ENCODE measurements at regions not wholly inside any gene's neighbourhood (a gene's known extent, or its start where the extent isn't known, plus 50 kb on each side); places are given as distances from the start of the nearest gene placed in this dataset.

GRCh38 chrX:140206657-140207056, 241.3 kb upstream of the CXorf66 start:
- Mint-ChIP-seq H3K4me1 (peaks cover 5% of the 10 kb centered on the region), H3K4me3 (no peak overlapping the region), H3K36me3 (ENCODE audit: low read depth) (no peaks in the 10 kb centered on the region), H3K9me3 (no peaks in the 10 kb centered on the region), H3K27ac (no peak overlapping the region), H3K27me3 (ENCODE audit: insufficient read depth, low read depth, poor library complexity) (no peaks in the 10 kb centered on the region)
- no peak for DNase-seq (ENCODE audit: low spot score)
- H2AFZ ChIP-seq, result no peak overlapping the region
- H3K27me3 ChIP-seq (ENCODE audit: insufficient read depth), result no peaks in the 10 kb centered on the region
- no peak overlapping the region for H3K4me2 ChIP-seq
- no peaks in the 10 kb centered on the region for H3K36me3 ChIP-seq (ENCODE audit: insufficient read depth)
- no peaks in the 10 kb centered on the region for H3K4me1 ChIP-seq (ENCODE audit: insufficient read depth)
- no peak overlapping the region for H3K27ac ChIP-seq (ENCODE audit: low read depth)
- no peaks in the 10 kb centered on the region for H4K20me1 ChIP-seq (replicated peaks; ENCODE audit: insufficient read depth)
- no peaks in the 10 kb centered on the region for H3F3A ChIP-seq (replicated peaks; ENCODE audit: low read depth)
- H3K9me2 ChIP-seq (ENCODE audit: insufficient read depth), result no peaks in the 10 kb centered on the region
- no peaks in the 10 kb centered on the region for H3K79me2 ChIP-seq (replicated peaks; ENCODE audit: insufficient read depth)
- H3K4me3 ChIP-seq, result no peak overlapping the region
- no peak for ATAC-seq
- TF ChIP-seq EZH2 (IDR thresholded peaks at IDR 0.05; ENCODE audit: low read depth, unreplicated experiment) (no peak), JUNB (IDR thresholded peaks at IDR 0.05; ENCODE audit: unreplicated experiment) (no peak), ETS1 (IDR thresholded peaks at IDR 0.05) (no peak), ZNF114 (CRISPR knock-in tag; IDR thresholded peaks at IDR 0.05) (no peak)

GRCh38 chrX:140190441-140191108, 225.3 kb upstream of the CXorf66 start:
- Histone ChIP-seq H3K9me2 (ENCODE audit: insufficient read depth) (no peaks in the 10 kb centered on the region), H3K27me3 (ENCODE audit: insufficient read depth) (no peaks in the 10 kb centered on the region), H3F3A (replicated peaks; ENCODE audit: low read depth) (no peaks in the 10 kb centered on the region), H2AFZ (no peak overlapping the region), H4K20me1 (replicated peaks; ENCODE audit: insufficient read depth) (no peaks in the 10 kb centered on the region), H3K4me2 (no peak overlapping the region), H3K36me3 (ENCODE audit: insufficient read depth) (no peaks in the 10 kb centered on the region), H3K27ac (ENCODE audit: low read depth) (no peak overlapping the region), H3K4me1 (ENCODE audit: insufficient read depth) (no peaks in the 10 kb centered on the region), H3K79me2 (replicated peaks; ENCODE audit: insufficient read depth) (no peaks in the 10 kb centered on the region), H3K4me3 (no peak overlapping the region)
- Mint-ChIP-seq H3K27me3 (ENCODE audit: insufficient read depth, low read depth, poor library complexity) (no peaks in the 10 kb centered on the region), H3K4me1 (no peaks in the 10 kb centered on the region), H3K27ac (no peak overlapping the region), H3K36me3 (ENCODE audit: low read depth) (no peaks in the 10 kb centered on the region), H3K4me3 (no peak overlapping the region), H3K9me3 (no peaks in the 10 kb centered on the region)
- ATAC-seq, result no peak
- no peak for DNase-seq (ENCODE audit: low spot score)
- TF ChIP-seq ZNF114 (CRISPR knock-in tag; IDR thresholded peaks at IDR 0.05), result no peak
- TF ChIP-seq ZNF331 (CRISPR knock-in tag; IDR thresholded peaks at IDR 0.05; ENCODE audit: low read depth), result no peak
- no peak for TF ChIP-seq POLR2AphosphoS5 (IDR thresholded peaks at IDR 0.05; ENCODE audit: low read depth)
- TF ChIP-seq REST (IDR thresholded peaks at IDR 0.05; ENCODE audit: unreplicated experiment), result no peak
- no peak for TF ChIP-seq STAT1 (IDR thresholded peaks at IDR 0.05; ENCODE audit: unreplicated experiment)
- TF ChIP-seq EZH2 (IDR thresholded peaks at IDR 0.05; ENCODE audit: low read depth, unreplicated experiment), result no peak
- TF ChIP-seq NANOG (IDR thresholded peaks at IDR 0.05; ENCODE audit: borderline replicate concordance), result no peak
- TF ChIP-seq CREB1 (CRISPR knock-in tag; IDR thresholded peaks at IDR 0.05; ENCODE audit: low read depth), result no peak
- TF ChIP-seq CTCF (conservative IDR thresholded peaks at IDR 0.05; ENCODE audit: low read depth in 2 of 2), result no peak
- no peak for TF ChIP-seq ETS1 (IDR thresholded peaks at IDR 0.05)
- no peak for TF ChIP-seq EZH2phosphoT487 (IDR thresholded peaks at IDR 0.05; ENCODE audit: unreplicated experiment)

Data from GM23338 (cell line).